ENCODE measurements at regions not wholly inside any gene's neighbourhood (a gene's known extent, or its start where the extent isn't known, plus 50 kb on each side); places are given as distances from the start of the nearest gene placed in this dataset.
A peak's percentile ranks its signal among the peaks of the same experiment; 100 is the strongest.
"Not testable (repeated sequence)": the region's sequence is repeated elsewhere in the genome, so short reads cannot be mapped to it uniquely, and the experiment has no call there.

GRCh38 chr13:98075048-98075447 lies 67.8 kb upstream of the FARP1 start:
- no peak for DNase-seq

GRCh38 chr13:98076309-98076708 lies 66.6 kb upstream of the FARP1 start:
- DNase-seq, result not testable (repeated sequence)

- DNase-seq, result no peak
These were observed 62.6 kb upstream of the FARP1 start for GRCh38 chr13:98080280-98080679.

GRCh38 chr13:98083507-98083906 lies 59.4 kb upstream of the FARP1 start:
- peak in 1 of 3 experiments; percentile 58 for DNase-seq

GRCh38 chr13:98083936-98084335 lies 59.0 kb upstream of the FARP1 start:
- no peak for DNase-seq

- no peak for DNase-seq
These were observed 53.6 kb upstream of the FARP1 start for GRCh38 chr13:98089246-98089645.

- no peak for DNase-seq
These were observed 50.0 kb upstream of the FARP1 start for GRCh38 chr13:98092888-98093287.

All from NCI-H1417 (cell line).